ENCODE measurements at regions not wholly inside any gene's neighbourhood (a gene's known extent, or its start where the extent isn't known, plus 50 kb on each side); places are given as distances from the start of the nearest gene placed in this dataset.

- ATAC-seq (no peak), FAIRE-seq (no peak), DNase-seq (no peak)
- WGBS, 2 donors: 96 to 97% methylated on average over 1 of the region's 1 CpG
- H3K27ac ChIP-seq: no peak overlapping the region
- H3K4me1 ChIP-seq: no peaks in the 10 kb centered on the region
- H3K36me3 ChIP-seq: no peaks in the 10 kb centered on the region
- intact Hi-C loops (cut with DNase I): no loop called here
- no peaks in the 10 kb centered on the region for H3K9me3 ChIP-seq
- H3K27me3 ChIP-seq: no peaks in the 10 kb centered on the region
- no peak for TF ChIP-seq CTCF (IDR thresholded peaks at IDR 0.05)
- H3K4me3 ChIP-seq: no peak overlapping the region
These were observed 149.1 kb downstream of the SEMA6D start for GRCh38 chr15:47866446-47866845.

DNA sequence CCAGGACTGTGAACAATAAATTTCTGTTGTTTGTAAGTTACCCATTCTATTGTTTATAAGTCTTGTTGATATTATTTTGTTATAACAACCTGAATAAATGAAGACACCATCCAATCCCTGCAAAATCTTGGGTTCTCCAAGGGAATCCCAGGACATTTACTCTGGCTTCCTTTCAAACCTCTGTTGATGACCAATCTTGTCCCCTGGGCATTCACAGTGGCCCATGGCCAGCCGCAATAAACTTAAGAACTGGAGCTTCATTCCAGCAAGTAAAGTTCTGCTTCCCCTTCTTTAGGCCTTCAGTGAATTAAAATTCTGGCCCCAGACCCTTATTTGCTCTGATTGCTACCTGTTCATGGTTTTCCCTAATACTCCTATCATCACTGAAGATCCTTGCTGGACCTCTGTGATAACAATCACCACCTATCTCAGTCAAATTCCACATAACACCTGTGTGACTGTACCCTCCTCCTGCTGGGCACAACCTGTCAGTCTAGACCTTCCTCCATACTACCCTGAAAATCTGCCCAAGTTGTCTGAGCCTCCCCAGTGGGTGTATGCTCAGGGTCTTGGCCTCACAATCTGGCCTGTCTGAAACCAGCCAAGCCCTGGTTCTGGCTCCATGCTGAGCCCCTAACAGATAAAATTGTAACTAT, 153.1 kb downstream of the SEMA6D start:
- FAIRE-seq (no peak), ATAC-seq (no peak), DNase-seq (no peak)
- TF ChIP-seq CTCF (IDR thresholded peaks at IDR 0.05): no peak
- Histone ChIP-seq H3K36me3 (no peaks in the 10 kb centered on the region), H3K4me1 (no peaks in the 10 kb centered on the region), H3K4me3 (no peak overlapping the region), H3K27ac (no peak overlapping the region), H3K27me3 (no peaks in the 10 kb centered on the region), H3K9me3 (no peaks in the 10 kb centered on the region)
- intact Hi-C loops (cut with DNase I): no loop called here
- 93 to 96% methylated on average over 1 of the region's 1 CpG for WGBS, 2 donors

GRCh38 chr15:47870956-47871625, 153.8 kb downstream of the SEMA6D start:
- no peak for FAIRE-seq
- H3K4me3 ChIP-seq: no peak overlapping the region
- no peaks in the 10 kb centered on the region for H3K27me3 ChIP-seq
- TF ChIP-seq CTCF (IDR thresholded peaks at IDR 0.05): no peak
- no peaks in the 10 kb centered on the region for H3K36me3 ChIP-seq
- WGBS, 2 donors: 73 to 94% methylated on average over 2 of the region's 2 CpGs
- intact Hi-C loops (cut with DNase I): no loop called here
- H3K27ac ChIP-seq: no peak overlapping the region
- DNase-seq: no peak
- H3K9me3 ChIP-seq: no peaks in the 10 kb centered on the region
- ATAC-seq: peak in 2 of 4 donors; percentile 37 to 56
- no peaks in the 10 kb centered on the region for H3K4me1 ChIP-seq

- H3K27me3 ChIP-seq: no peaks in the 10 kb centered on the region
- no peak for DNase-seq
- no peaks in the 10 kb centered on the region for H3K36me3 ChIP-seq
- no peak overlapping the region for H3K4me3 ChIP-seq
- FAIRE-seq: no peak
- TF ChIP-seq CTCF (IDR thresholded peaks at IDR 0.05): no peak
- H3K27ac ChIP-seq: no peak overlapping the region
- ATAC-seq: no peak
- intact Hi-C loops (cut with DNase I): no loop called here
- no peaks in the 10 kb centered on the region for H3K9me3 ChIP-seq
- no peaks in the 10 kb centered on the region for H3K4me1 ChIP-seq
These were observed 154.9 kb downstream of the SEMA6D start for GRCh38 chr15:47872208-47872607.

GRCh38 chr15:47872869-47873432, 155.6 kb downstream of the SEMA6D start:
- WGBS, 2 donors: 72 to 81% methylated on average over 7 of the region's 7 CpGs
- DNase-seq: no peak
- intact Hi-C loops (cut with DNase I): no loop called here
- Histone ChIP-seq H3K36me3 (no peaks in the 10 kb centered on the region), H3K27me3 (no peaks in the 10 kb centered on the region), H3K4me3 (no peak overlapping the region), H3K9me3 (no peaks in the 10 kb centered on the region), H3K4me1 (no peaks in the 10 kb centered on the region), H3K27ac (no peak overlapping the region)
- no peak for ATAC-seq
- FAIRE-seq: no peak
- TF ChIP-seq CTCF (IDR thresholded peaks at IDR 0.05): no peak
